ENCODE measurements at regions not wholly inside any gene's neighbourhood (a gene's known extent, or its start where the extent isn't known, plus 50 kb on each side); places are given as distances from the start of the nearest gene placed in this dataset.

- Histone ChIP-seq H3K36me3 (ENCODE audit: insufficient read depth, low read length) (no peaks in the 10 kb centered on the region), H2AFZ (ENCODE audit: low read length) (no peak overlapping the region), H3K27me3 (ENCODE audit: insufficient read depth, low read length) (no peaks in the 10 kb centered on the region; the same call in 1 of the 2 replicates), H3K9me3 (ENCODE audit: low read length) (no peaks in the 10 kb centered on the region), H3K4me3 (ENCODE audit: low read depth, low read length, poor library complexity, severe bottlenecking) (no peak overlapping the region), H3K79me2 (ENCODE audit: insufficient read depth, low read length) (no peaks in the 10 kb centered on the region), H3K4me1 (ENCODE audit: insufficient read depth, low read length, severe bottlenecking) (no peaks in the 10 kb centered on the region), H3K9me2 (ENCODE audit: low read depth, low read length) (no peaks in the 10 kb centered on the region), H3K9ac (ENCODE audit: low read length) (no peak overlapping the region), H3K27ac (ENCODE audit: low read depth, low read length, poor library complexity, severe bottlenecking) (no peak overlapping the region), H3K4me2 (ENCODE audit: low read length) (no peak overlapping the region), H3F3A (ENCODE audit: insufficient read depth, low read length) (no peaks in the 10 kb centered on the region), H4K20me1 (ENCODE audit: insufficient read depth, low read length) (no peaks in the 10 kb centered on the region)
- TF ChIP-seq CTCF (IDR thresholded peaks at IDR 0.05; ENCODE audit: low read length) (no peak), EZH2 (IDR thresholded peaks at IDR 0.05; ENCODE audit: borderline replicate concordance, low read length) (no peak)
Observed at GRCh38 chr15:38860253-38860652, 295.6 kb upstream of the RASGRP1 start.

- Histone ChIP-seq H3K27me3 (ENCODE audit: insufficient read depth, low read length) (no peaks in the 10 kb centered on the region; the same call in 1 of the 2 replicates), H3K9me3 (ENCODE audit: low read length) (no peaks in the 10 kb centered on the region), H3K36me3 (ENCODE audit: insufficient read depth, low read length) (no peaks in the 10 kb centered on the region), H3K4me2 (ENCODE audit: low read length) (no peak overlapping the region), H3K27ac (ENCODE audit: low read depth, low read length, poor library complexity, severe bottlenecking) (no peak overlapping the region), H3K4me1 (ENCODE audit: insufficient read depth, low read length, severe bottlenecking) (no peaks in the 10 kb centered on the region), H4K20me1 (ENCODE audit: insufficient read depth, low read length) (no peaks in the 10 kb centered on the region), H2AFZ (ENCODE audit: low read length) (no peak overlapping the region), H3K9ac (ENCODE audit: low read length) (no peak overlapping the region), H3K79me2 (ENCODE audit: insufficient read depth, low read length) (no peaks in the 10 kb centered on the region), H3K4me3 (ENCODE audit: low read depth, low read length, poor library complexity, severe bottlenecking) (no peak overlapping the region), H3F3A (ENCODE audit: insufficient read depth, low read length) (no peaks in the 10 kb centered on the region), H3K9me2 (ENCODE audit: low read depth, low read length) (no peaks in the 10 kb centered on the region)
- TF ChIP-seq EZH2 (IDR thresholded peaks at IDR 0.05; ENCODE audit: borderline replicate concordance, low read length) (no peak), CTCF (IDR thresholded peaks at IDR 0.05; ENCODE audit: low read length) (no peak)
Observed at GRCh38 chr15:38860674-38861073, 296.1 kb upstream of the RASGRP1 start.

GRCh38 chr15:38861108-38861507 lies 296.5 kb upstream of the RASGRP1 start:
- Histone ChIP-seq H3K79me2 (ENCODE audit: insufficient read depth, low read length) (no peaks in the 10 kb centered on the region), H3K4me1 (ENCODE audit: insufficient read depth, low read length, severe bottlenecking) (no peaks in the 10 kb centered on the region), H3F3A (ENCODE audit: insufficient read depth, low read length) (no peaks in the 10 kb centered on the region), H3K9me2 (ENCODE audit: low read depth, low read length) (no peaks in the 10 kb centered on the region), H3K27me3 (ENCODE audit: insufficient read depth, low read length) (no peaks in the 10 kb centered on the region; the same call in 1 of the 2 replicates), H3K27ac (ENCODE audit: low read depth, low read length, poor library complexity, severe bottlenecking) (no peak overlapping the region), H3K4me3 (ENCODE audit: low read depth, low read length, poor library complexity, severe bottlenecking) (no peak overlapping the region), H3K9ac (ENCODE audit: low read length) (no peak overlapping the region), H3K9me3 (ENCODE audit: low read length) (no peaks in the 10 kb centered on the region), H3K36me3 (ENCODE audit: insufficient read depth, low read length) (no peaks in the 10 kb centered on the region), H2AFZ (ENCODE audit: low read length) (no peak overlapping the region), H3K4me2 (ENCODE audit: low read length) (no peak overlapping the region), H4K20me1 (ENCODE audit: insufficient read depth, low read length) (no peaks in the 10 kb centered on the region)
- TF ChIP-seq CTCF (IDR thresholded peaks at IDR 0.05; ENCODE audit: low read length) (no peak), EZH2 (IDR thresholded peaks at IDR 0.05; ENCODE audit: borderline replicate concordance, low read length) (no peak)
